ENCODE measurements at regions not wholly inside any gene's neighbourhood (a gene's known extent, or its start where the extent isn't known, plus 50 kb on each side); places are given as distances from the start of the nearest gene placed in this dataset.

DNA sequence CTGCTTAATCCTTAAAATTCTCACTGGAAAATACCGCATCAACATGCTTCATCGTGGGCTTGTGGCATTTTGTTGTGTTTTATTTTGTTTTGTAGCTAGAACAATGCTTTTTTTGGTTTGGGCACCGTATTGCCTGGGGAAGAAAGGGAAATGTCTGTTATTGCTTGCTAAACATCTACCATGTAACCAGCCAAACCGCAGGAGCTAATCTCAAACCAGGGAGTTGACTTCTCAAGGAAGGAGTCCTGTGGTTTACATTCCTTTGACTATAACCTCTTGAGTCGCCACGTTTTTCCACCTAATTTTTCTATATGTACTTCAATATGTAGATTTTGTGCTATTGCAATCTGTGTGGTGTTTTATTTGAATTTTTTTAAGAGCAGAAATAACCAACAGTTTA is 593.5 kb upstream of the SOX9 start:
- TF ChIP-seq, protein P1, sequence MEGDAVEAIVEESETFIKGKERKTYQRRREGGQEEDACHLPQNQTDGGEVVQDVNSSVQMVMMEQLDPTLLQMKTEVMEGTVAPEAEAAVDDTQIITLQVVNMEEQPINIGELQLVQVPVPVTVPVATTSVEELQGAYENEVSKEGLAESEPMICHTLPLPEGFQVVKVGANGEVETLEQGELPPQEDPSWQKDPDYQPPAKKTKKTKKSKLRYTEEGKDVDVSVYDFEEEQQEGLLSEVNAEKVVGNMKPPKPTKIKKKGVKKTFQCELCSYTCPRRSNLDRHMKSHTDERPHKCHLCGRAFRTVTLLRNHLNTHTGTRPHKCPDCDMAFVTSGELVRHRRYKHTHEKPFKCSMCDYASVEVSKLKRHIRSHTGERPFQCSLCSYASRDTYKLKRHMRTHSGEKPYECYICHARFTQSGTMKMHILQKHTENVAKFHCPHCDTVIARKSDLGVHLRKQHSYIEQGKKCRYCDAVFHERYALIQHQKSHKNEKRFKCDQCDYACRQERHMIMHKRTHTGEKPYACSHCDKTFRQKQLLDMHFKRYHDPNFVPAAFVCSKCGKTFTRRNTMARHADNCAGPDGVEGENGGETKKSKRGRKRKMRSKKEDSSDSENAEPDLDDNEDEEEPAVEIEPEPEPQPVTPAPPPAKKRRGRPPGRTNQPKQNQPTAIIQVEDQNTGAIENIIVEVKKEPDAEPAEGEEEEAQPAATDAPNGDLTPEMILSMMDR (IDR thresholded peaks at IDR 0.05), result no peak
- TF ChIP-seq TCF7L2 (IDR thresholded peaks at IDR 0.05; ENCODE audit: low read depth, low read length), result no peak

All from Panc1 (cell line).